ENCODE measurements at regions not wholly inside any gene's neighbourhood (a gene's known extent, or its start where the extent isn't known, plus 50 kb on each side); places are given as distances from the start of the nearest gene placed in this dataset.

- H3K4me3 ChIP-seq (ENCODE audit: low read depth, low read length), result no peak overlapping the region
- TF ChIP-seq CTCF (IDR thresholded peaks at IDR 0.05; ENCODE audit: borderline replicate concordance, insufficient read depth, low read depth, low read length), result no peak
Measured at GRCh38 chr4:152073351-152074087, 312.7 kb upstream of the GATB start.

- no peak for TF ChIP-seq CTCF (IDR thresholded peaks at IDR 0.05; ENCODE audit: borderline replicate concordance, insufficient read depth, low read depth, low read length)
- no peak overlapping the region for H3K4me3 ChIP-seq (ENCODE audit: low read depth, low read length)
Measured at GRCh38 chr4:152072906-152073305, 312.1 kb upstream of the GATB start.

- TF ChIP-seq CTCF (IDR thresholded peaks at IDR 0.05; ENCODE audit: borderline replicate concordance, insufficient read depth, low read depth, low read length), result no peak
- H3K4me3 ChIP-seq (ENCODE audit: low read depth, low read length), result no peak overlapping the region
Measured at GRCh38 chr4:152072001-152072485, 311.2 kb upstream of the GATB start.

- TF ChIP-seq CTCF (IDR thresholded peaks at IDR 0.05; ENCODE audit: borderline replicate concordance, insufficient read depth, low read depth, low read length), result no peak
- no peak overlapping the region for H3K4me3 ChIP-seq (ENCODE audit: low read depth, low read length)
Measured at GRCh38 chr4:152070854-152071253, 310.0 kb upstream of the GATB start.

- no peak for TF ChIP-seq CTCF (IDR thresholded peaks at IDR 0.05; ENCODE audit: borderline replicate concordance, insufficient read depth, low read depth, low read length)
- no peak overlapping the region for H3K4me3 ChIP-seq (ENCODE audit: low read depth, low read length)
Measured at GRCh38 chr4:152068866-152069265, 308.1 kb upstream of the GATB start.

- TF ChIP-seq CTCF (IDR thresholded peaks at IDR 0.05; ENCODE audit: borderline replicate concordance, insufficient read depth, low read depth, low read length), result no peak
- no peak overlapping the region for H3K4me3 ChIP-seq (ENCODE audit: low read depth, low read length)
Measured at GRCh38 chr4:152065545-152065944, 304.7 kb upstream of the GATB start.

GRCh38 chr4:152064753-152065152, 303.9 kb upstream of the GATB start:
- H3K4me3 ChIP-seq (ENCODE audit: low read depth, low read length), result no peak overlapping the region
- no peak for TF ChIP-seq CTCF (IDR thresholded peaks at IDR 0.05; ENCODE audit: borderline replicate concordance, insufficient read depth, low read depth, low read length)

Measured in GM12875 (cell line).